Glomerular endothelial cell (primary cell): ENCODE measurements at regions not wholly inside any gene's neighbourhood (a gene's known extent, or its start where the extent isn't known, plus 50 kb on each side); places are given as distances from the start of the nearest gene placed in this dataset.
"Not testable (repeated sequence)": the region's sequence is repeated elsewhere in the genome, so short reads cannot be mapped to it uniquely, and the experiment has no call there.

Source experiments
- DNase-seq: peaks from one replicate; pipeline ENCODE4 v3.0.0-alpha.2; 2011; ENCODE audit warnings: low read depth, low spot score; ENCODE audit errors: extremely low read depth

DNA sequence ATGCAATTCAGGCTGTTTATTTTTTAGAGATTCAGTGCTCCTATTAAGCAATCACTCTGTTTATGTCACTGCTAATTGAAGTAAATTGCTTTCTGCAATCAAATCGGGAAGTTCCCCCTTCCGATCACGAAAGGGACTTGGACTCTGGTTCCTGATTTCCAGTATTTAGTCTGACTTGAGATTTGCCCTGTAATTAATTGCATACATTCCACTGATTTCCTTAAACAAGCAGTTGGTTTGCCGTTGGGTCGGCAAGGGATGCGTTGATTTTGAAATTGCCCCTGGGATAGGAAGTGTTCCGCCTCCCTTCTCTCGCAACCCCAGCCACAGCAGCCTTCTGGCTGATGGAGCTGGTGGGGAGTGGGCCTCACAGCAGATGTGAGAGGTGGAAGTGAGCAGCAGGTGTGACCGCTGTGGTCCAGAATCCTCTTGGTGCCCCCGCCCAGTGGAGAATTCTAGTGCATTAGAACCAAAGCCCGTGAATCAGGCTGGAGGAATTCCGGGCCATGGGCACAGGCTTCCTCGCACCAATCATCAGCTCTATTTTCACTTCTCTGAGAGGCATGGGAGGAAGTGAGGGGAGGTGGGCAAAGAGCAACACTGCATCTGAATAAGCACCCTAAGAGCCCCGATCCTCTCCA lies 102.5 kb downstream of the SPRY4 start:
- no peak for DNase-seq

DNA sequence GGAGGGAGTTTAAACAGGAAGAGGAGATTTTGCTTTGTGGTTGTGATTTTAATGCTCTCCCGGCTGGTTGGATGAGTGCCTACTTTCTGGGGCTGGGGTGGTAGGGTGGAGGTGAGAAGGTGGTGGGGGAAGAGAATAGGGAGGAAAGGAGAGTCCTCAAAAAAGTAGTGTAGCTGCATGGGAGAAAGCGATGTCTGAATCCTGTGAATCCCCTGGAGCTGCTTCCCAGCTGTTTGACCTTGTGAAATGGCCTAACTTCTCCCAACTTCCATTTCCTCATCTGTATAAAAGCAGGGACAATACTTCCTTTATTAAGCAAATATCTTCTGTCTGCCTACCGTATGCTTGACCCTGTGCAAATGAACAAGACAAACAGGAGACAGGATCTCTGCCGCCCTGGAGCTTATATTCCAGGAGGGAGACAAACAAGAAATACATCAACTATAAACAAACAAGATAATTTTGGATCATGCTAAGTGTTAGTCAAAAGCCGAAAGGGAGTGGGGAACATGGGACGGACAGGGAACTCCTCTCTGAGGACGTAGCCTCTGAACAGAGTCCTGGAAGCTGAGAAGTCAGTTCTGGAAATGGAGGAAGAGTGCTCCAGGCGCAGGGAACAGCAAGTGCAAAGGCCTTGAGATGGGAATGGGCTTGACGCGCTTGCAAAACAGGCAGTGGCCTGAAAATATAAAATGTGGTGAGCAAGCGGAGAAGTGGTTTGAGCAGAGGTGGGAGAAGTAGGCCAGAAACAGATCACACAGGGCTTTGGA lies 103.5 kb downstream of the SPRY4 start:
- DNase-seq, result no peak

DNA sequence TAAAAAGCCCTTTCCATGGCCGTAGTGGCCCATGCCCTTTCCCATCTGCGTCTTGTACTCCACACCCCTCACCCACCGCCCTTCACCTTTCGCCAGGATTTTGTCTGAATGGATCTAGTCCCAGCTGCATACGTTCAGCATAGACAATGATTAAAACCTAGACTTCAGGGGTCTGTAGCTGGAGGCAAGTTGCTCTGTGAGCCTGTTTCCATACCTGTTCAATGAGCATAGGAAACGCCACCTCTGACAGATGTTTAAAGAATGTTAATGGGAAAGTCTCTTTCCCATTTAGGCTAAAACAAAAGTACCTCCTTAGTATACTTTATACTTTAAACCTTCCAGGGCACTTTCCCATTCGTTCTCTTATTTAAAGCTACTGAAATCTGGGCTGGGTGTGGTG lies 105.7 kb downstream of the SPRY4 start:
- no peak for DNase-seq

DNA sequence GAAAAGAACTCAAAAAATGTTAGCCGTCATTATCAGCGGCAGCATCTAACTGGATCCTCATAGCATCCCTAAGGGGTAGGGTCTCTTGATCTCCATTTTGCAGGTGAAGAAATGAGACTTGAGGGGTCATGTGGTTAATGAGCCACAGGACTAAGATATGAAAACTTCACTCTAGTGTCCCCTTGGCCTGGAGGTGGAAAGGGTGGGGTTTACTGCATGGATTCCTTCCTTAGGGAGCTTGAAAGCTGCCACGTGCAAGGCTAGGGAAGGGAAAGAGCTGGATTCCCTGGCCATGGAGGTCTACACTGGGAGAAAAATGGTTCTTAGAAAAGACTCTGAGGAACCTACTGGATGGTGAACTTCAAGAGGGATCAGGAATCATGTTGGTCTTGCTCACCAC lies 107.9 kb downstream of the SPRY4 start:
- no peak for DNase-seq

DNA sequence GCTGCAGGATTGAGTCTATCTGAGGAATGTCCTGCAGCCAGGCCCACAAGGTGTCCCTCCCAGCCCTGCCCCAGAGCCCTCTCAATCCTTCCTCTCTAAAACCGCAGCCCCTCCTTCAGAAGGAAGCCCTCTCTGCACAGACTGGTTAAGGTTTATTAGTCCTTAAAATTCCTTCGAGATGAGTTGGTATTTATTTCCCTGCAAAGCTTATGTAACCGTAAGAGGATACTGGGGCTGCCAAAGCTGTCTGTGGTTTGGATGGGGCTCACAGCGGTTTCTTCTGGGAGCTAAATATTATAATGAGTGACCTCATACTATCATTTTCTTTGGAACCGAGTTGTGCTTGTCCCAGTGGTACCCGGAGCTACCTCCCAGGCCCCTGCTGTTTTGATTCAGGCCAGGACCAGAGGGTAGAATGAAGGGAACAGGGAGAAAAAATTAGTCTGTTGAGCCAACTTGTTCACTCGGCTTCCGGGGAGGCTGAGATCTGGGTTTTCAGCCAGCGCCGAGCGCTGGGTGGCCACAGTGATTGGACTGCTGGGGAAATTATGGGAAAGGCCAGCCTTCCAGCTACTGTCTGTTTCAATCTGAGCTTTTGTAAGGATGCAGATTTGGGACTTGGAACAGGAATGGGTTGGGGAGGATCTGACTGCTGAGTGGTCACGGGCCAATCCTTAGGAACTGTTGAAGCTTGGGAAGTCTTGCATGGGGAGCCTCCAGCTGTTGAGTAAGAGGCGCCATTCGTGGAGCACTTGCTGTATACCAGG lies 107.5 kb downstream of the NDFIP1 start:
- no peak for DNase-seq

DNA sequence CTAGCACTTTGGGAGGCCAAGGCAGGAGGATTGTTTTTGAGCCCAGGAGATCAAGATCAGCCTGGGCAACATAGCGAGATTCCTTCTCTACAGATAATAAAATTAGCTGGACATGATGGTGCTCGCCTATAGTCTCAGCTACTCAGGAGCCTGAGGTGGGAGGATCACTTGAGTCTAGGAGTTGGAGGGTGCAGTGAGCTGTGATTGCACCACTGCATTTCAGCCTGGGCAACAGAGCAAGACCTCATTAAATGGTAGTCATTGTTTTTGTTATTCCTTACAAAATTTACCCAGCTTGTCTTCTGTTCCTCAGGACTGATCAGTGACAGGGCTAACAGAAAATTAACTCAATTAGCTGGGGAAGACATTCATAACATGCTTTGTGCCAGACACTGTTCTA lies 104.5 kb downstream of the NDFIP1 start:
- DNase-seq, result no peak

DNA sequence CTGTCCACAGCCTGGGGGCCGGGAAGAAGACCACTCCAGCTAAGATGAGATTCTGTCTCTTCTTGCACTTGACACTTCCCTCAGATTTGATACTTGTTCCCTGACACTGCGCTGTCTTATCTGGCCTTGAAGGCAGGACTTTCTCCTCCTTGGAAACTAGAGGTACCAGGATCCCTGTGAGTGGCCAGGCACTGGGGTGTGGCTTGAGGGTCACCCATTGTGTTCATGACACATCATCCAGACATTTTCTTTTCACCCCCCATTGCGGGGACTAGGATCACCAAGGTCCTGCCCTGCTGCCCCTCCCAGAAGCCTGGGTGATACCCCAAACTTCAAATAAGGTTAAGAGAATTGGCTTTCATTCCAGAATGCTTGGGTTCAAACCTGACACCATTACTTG lies 103.3 kb downstream of the NDFIP1 start:
- DNase-seq, result no peak

DNA sequence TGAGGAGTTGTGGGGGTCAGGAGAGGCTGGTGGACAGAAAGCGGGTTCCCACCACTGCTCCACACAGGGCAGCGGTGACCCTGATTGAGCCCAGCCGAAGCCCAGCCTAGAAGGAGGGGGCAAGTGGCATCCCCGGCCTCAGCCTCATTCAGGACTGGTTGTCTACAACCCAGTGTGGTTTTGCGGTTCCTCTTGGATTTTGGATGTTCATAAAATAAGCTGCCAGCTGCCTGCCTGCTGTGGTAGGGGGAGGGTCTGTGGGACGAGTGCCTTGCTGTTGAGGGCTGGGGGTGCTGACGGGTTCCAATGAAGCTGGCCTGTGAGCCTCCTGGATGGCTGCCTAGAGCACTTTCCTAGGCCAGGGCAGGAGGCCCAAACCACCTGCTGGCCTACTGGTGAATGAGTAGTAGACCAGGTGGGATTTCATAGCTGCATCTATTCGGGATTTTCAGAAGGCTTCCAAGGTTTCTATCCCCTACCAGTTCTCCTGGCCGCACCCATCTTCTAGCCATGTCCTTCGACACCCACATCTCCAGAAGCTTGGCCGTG lies 102.4 kb downstream of the NDFIP1 start:
- no peak for DNase-seq

DNA sequence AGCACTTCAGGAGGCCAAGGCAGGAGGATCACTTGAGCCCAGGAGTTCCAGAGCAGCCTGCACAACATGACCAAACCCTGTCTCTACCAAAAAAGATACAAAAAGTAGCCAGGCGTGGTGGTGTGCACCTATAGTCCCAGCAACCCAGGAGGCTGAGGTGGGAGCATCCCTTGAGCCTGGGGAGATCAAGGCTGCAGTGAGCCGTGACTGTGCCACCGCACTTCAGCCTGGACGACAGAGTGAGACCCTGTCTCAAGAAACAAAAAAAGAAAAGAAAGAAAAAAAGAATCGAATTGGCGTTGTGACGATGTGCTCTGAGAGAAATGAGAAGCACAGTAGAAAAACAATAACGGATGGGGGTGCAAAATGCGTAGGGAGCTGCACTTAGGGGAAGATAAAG lies 101.4 kb downstream of the NDFIP1 start:
- no peak for DNase-seq

DNA sequence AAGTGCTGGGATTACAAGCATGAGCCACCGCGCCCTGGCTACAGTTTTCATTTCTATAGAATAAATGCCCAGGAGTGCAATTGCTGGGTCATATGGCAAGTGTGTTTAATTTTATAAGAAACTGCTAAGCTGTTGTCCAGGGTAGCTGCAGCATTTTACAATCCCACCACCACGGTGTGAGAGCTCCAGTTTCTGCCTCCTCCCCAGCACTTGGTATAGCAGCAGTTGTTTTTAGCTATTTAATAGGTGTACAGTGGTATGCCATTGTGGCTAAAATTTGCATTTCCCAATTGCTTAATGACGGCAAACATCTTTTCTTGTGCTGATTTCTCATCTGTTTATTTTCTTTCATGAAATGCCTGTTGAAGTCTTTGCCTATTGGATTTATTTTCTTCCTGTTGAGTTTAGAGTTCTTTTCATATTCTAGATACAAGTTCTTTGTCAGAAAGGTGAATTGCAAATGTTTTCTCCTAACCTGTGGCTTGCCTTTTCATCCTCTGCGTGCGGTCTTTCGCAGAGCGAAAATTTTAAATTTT lies 100.3 kb downstream of the NDFIP1 start:
- DNase-seq, result no peak

DNA sequence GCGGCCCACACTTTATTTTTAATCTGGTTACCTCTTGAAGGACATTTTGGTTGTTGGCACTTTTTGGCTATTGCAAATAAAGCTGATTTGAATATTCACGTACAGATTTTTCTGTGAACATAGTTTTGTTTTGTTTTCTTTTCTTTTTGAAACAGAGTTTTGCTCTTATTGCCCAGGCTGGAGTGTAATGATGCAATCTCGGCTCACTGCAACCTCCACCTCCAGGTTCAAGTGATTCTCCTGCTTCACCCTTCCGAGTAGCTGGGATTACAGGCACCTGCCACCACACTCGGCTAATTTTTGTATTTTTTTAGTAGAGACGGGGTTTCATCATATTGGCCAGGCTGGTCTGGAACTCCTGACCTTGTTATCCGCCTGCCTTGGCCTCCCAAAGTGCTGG lies 99.7 kb downstream of the NDFIP1 start:
- not testable (repeated sequence) for DNase-seq

DNA sequence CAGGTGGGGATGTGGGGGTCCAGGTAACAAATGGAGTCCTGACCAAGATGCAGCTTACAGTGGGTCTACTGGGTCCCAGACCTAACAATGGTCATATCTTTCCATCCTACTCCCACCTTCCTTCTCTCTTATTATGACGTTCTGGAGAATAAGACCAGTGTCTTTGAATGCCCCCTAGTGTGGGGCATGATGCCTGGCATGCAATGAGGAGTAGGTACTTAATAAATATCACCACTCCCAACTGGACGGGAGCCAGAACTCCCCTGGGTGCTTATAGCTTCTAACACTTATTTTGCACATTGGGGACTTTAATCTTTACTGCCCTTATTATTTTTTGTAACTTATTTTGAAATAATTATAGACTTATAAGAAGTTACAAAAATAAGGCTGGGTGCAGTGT lies 98.2 kb downstream of the NDFIP1 start:
- DNase-seq, result no peak

DNA sequence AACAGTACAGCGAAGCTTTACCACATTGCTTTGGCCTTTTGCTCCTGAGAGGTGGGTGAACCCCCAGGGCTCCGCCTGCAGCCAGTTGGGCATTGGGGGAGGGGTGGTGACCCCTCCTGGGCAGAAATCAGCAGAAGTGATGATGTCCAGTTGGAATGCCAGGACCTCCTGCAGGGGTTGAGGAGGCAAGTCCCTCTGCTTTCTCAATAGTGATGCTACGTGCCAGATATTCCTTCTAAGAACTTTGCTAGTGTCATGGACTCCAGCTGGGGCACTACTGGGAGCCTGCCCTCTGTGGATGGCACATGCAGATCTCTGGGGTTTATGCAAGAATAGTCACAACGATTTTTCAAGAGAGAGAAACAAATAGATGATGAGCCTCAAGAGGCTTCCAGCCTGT lies 95.6 kb downstream of the NDFIP1 start:
- no peak for DNase-seq
